Astrocyte (in vitro differentiated cells and primary cell): ENCODE measurements at regions not wholly inside any gene's neighbourhood (a gene's known extent, or its start where the extent isn't known, plus 50 kb on each side); places are given as distances from the start of the nearest gene placed in this dataset.

Source experiments
- CTCF ChIP-seq: IDR thresholded peaks from 2 replicates; pipeline ENCODE4 v1.5.1; 2011; ENCODE audit warnings: low read depth, mild to moderate bottlenecking, inconsistent platforms, low read length, moderate library complexity; ENCODE audit not compliant: insufficient read depth
- EZH2 ChIP-seq: IDR thresholded peaks from 2 replicates; pipeline ENCODE4 v1.6.1; 2012; ENCODE audit warnings: mild to moderate bottlenecking, low read length, inconsistent platforms; ENCODE audit not compliant: insufficient read depth

GRCh38 chr10:33843379-33843778, 508.9 kb upstream of the NRP1 start:
- no peak for TF ChIP-seq CTCF
- TF ChIP-seq EZH2 = no peak
